Ishikawa (cell line): ENCODE measurements at regions not wholly inside any gene's neighbourhood (a gene's known extent, or its start where the extent isn't known, plus 50 kb on each side); places are given as distances from the start of the nearest gene placed in this dataset.

Source experiments
- CEBPB ChIP-seq: IDR thresholded peaks from 2 replicates; pipeline ENCODE4 v1.6.1; 2012
- CREB1 ChIP-seq: IDR thresholded peaks from 2 replicates; pipeline ENCODE4 v1.6.1; 2012; ENCODE audit warnings: low read depth
- EGR1 ChIP-seq: IDR thresholded peaks from 2 replicates; pipeline ENCODE4 v1.6.1; 2012
- EP300 ChIP-seq: IDR thresholded peaks from 2 replicates; pipeline ENCODE4 v1.6.1; 2012; ENCODE audit warnings: borderline replicate concordance
- FOXM1 ChIP-seq: IDR thresholded peaks from 2 replicates; pipeline ENCODE4 v1.6.1; 2012; ENCODE audit warnings: low read depth, borderline replicate concordance
- NFIC ChIP-seq: IDR thresholded peaks from 2 replicates; pipeline ENCODE4 v1.6.1; 2012
- RAD21 ChIP-seq: IDR thresholded peaks from 2 replicates; pipeline ENCODE4 v1.6.1; 2012; ENCODE audit warnings: low read depth
- TAF1 ChIP-seq: IDR thresholded peaks from 2 replicates; pipeline ENCODE4 v1.6.1; 2012; ENCODE audit warnings: low read depth, mild to moderate bottlenecking
- TCF12 ChIP-seq: IDR thresholded peaks from 2 replicates; pipeline ENCODE4 v1.6.1; 2012; ENCODE audit warnings: low read depth
- TEAD4 ChIP-seq: IDR thresholded peaks from 2 replicates; pipeline ENCODE4 v1.6.1; 2012
- YY1 ChIP-seq: IDR thresholded peaks from 2 replicates; pipeline ENCODE4 v1.6.1; 2012; ENCODE audit warnings: low read depth
- ZBTB7A ChIP-seq: IDR thresholded peaks from 2 replicates; pipeline ENCODE4 v1.6.1; 2012; ENCODE audit warnings: low read depth
- TF ChIP-seq, protein P1 (sequence below): IDR thresholded peaks from 2 replicates; pipeline ENCODE4 v1.6.1; 2012
- TF ChIP-seq, protein P2 (sequence below): IDR thresholded peaks from 2 replicates; pipeline ENCODE4 v1.6.1; 2012
- TF ChIP-seq, protein P3 (sequence below): IDR thresholded peaks from 2 replicates; pipeline ENCODE4 v1.6.1; 2012; ENCODE audit warnings: low read depth, mild to moderate bottlenecking

DNA sequence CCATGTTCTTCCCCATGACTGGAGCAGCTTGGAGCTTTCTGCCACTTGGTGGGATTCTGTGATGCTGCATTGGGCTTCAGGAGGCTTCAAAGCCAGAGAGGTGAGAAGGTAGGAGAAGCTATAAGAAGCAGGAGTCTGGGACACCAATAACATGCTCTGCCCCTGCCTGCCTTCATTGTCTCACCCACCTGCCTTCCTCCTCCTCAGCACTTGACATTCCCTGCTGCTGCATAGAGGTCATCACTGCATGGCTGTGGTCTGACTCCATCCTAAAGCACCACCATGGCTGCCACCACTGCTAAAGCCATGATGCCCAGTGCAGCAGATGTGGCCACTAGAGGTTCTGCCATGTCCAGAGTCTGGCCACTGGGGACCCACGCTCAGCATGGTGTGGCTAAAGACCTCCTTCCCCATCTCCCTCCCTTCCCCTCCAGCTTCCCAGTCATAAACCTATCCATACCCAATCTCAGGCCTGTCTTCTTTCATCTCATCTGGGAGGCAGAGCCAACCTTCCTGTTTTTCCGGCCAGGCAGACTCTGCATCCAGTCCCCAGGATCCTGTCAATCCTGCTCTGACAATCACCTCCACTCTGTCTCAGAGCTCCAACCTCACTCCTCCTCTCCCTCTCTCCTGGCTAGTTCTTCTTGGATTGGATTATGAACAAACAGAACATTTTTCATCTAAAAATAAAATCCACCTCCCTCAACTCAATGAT, 285.1 kb upstream of the POU3F1 start:
- TF ChIP-seq ZBTB7A = no peak
- no peak for TF ChIP-seq RAD21
- no peak for TF ChIP-seq CEBPB
- no peak for TF ChIP-seq YY1
- TF ChIP-seq TEAD4 = no peak
- no peak for TF ChIP-seq EGR1
- TF ChIP-seq, protein P1, sequence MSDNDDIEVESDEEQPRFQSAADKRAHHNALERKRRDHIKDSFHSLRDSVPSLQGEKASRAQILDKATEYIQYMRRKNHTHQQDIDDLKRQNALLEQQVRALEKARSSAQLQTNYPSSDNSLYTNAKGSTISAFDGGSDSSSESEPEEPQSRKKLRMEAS = no peak
- no peak for TF ChIP-seq CREB1
- TF ChIP-seq, protein P2, sequence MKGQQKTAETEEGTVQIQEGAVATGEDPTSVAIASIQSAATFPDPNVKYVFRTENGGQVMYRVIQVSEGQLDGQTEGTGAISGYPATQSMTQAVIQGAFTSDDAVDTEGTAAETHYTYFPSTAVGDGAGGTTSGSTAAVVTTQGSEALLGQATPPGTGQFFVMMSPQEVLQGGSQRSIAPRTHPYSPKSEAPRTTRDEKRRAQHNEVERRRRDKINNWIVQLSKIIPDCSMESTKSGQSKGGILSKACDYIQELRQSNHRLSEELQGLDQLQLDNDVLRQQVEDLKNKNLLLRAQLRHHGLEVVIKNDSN = no peak
- TF ChIP-seq NFIC = no peak
- no peak for TF ChIP-seq TAF1
- TF ChIP-seq FOXM1 = no peak
- TF ChIP-seq TCF12 = no peak
- TF ChIP-seq, protein P3, sequence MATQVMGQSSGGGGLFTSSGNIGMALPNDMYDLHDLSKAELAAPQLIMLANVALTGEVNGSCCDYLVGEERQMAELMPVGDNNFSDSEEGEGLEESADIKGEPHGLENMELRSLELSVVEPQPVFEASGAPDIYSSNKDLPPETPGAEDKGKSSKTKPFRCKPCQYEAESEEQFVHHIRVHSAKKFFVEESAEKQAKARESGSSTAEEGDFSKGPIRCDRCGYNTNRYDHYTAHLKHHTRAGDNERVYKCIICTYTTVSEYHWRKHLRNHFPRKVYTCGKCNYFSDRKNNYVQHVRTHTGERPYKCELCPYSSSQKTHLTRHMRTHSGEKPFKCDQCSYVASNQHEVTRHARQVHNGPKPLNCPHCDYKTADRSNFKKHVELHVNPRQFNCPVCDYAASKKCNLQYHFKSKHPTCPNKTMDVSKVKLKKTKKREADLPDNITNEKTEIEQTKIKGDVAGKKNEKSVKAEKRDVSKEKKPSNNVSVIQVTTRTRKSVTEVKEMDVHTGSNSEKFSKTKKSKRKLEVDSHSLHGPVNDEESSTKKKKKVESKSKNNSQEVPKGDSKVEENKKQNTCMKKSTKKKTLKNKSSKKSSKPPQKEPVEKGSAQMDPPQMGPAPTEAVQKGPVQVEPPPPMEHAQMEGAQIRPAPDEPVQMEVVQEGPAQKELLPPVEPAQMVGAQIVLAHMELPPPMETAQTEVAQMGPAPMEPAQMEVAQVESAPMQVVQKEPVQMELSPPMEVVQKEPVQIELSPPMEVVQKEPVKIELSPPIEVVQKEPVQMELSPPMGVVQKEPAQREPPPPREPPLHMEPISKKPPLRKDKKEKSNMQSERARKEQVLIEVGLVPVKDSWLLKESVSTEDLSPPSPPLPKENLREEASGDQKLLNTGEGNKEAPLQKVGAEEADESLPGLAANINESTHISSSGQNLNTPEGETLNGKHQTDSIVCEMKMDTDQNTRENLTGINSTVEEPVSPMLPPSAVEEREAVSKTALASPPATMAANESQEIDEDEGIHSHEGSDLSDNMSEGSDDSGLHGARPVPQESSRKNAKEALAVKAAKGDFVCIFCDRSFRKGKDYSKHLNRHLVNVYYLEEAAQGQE = no peak
- TF ChIP-seq EP300 = no peak

DNA sequence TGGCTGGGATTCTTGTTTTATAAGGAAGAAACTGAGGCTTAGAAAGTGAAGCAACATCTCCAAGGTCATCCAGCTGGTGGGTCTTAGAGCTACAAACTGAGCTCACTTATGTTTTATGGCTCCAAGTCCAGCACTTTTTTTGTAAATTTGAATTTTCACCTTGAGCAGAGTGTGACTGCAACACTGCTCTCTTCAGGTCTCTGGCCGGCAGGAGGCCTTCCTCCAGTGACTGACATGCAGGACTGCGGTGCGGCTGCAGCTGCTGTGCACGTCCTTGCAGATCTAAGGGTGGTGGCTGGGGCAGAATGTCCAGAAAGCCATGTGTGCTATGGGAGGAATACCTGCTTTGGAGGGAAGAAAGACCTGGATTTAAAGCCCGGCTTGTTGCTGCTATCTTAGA, 284.2 kb upstream of the POU3F1 start:
- TF ChIP-seq, protein P2 = no peak
- TF ChIP-seq, protein P1 = no peak
- no peak for TF ChIP-seq RAD21
- no peak for TF ChIP-seq EP300
- TF ChIP-seq TEAD4 = no peak
- no peak for TF ChIP-seq YY1
- no peak for TF ChIP-seq EGR1
- TF ChIP-seq TAF1 = no peak
- TF ChIP-seq TCF12 = no peak
- no peak for TF ChIP-seq CREB1
- TF ChIP-seq ZBTB7A = no peak
- TF ChIP-seq CEBPB = no peak
- TF ChIP-seq, protein P3 = no peak
- no peak for TF ChIP-seq FOXM1
- TF ChIP-seq NFIC = no peak

DNA sequence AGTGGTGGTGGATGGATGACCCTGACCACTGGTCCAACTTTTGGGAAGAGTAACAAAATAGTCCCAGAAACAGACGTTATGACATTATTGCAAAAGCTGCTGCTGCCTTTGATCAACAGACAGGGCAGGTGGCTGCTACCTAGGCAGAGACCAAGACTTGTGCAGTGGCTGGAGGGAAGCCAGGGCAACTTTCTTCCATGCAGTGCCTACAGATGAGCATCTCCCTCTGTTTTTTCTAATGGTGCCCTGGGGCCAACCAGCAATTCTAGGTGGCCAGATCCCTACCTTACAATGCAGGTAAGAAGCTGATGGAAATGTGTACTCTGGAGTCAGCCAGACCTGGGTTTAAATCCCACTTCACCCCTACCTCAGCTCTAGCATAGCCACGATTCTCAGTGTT, 283.1 kb upstream of the POU3F1 start:
- no peak for TF ChIP-seq ZBTB7A
- TF ChIP-seq EP300 = no peak
- TF ChIP-seq, protein P1 = no peak

DNA sequence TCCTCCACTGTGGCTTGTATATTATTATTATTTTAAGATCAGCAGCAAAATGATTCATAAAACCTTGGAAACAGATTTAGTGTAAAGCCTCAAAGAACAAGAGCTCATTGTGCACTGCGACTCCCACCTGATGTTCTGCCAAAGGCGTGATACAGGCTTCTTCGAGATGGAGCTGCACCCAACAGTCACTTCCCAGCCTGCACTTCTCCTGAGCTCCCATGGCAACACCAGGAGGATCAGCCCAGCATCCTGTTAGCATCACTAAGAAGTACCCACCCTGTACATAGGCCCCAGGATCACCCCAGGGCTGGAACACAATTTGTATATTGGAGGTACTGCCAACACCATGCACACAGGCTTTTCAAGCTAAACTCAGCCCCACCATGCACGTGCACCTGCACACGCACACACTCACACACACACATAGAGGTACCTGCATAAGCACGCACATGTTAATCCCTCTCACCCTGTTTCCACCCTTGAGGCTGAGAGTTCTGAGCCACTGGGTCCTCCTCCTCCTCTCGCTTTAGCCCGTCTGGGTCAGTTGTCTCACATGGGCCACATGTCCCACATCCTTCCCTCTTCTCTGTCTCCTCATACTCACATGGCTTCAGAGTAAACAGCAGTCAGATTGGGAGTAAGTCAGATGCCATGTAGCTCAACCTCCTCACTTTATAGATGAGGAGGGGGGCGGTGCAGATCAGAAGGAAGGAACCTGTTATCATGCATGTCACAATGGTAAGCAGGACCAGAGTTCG, 281.9 kb upstream of the POU3F1 start:
- TF ChIP-seq, protein P2 = no peak
- TF ChIP-seq TCF12 = no peak
- TF ChIP-seq, protein P3 = no peak
- no peak for TF ChIP-seq YY1
- TF ChIP-seq CREB1 = no peak
- TF ChIP-seq RAD21 = no peak
- TF ChIP-seq, protein P1 = no peak
- no peak for TF ChIP-seq NFIC
- no peak for TF ChIP-seq TAF1
- TF ChIP-seq FOXM1 = no peak
- no peak for TF ChIP-seq TEAD4
- TF ChIP-seq EGR1 = no peak
- TF ChIP-seq ZBTB7A = no peak
- no peak for TF ChIP-seq EP300
- TF ChIP-seq CEBPB = no peak
